ENCODE measurements at regions not wholly inside any gene's neighbourhood (a gene's known extent, or its start where the extent isn't known, plus 50 kb on each side); places are given as distances from the start of the nearest gene placed in this dataset.

GRCh38 chr16:62088731-62089410 is 52.6 kb upstream of the CDH8 start:
- H3K9ac ChIP-seq (ENCODE audit: low read length) = no peak overlapping the region

More at GRCh38 chr16:62088731-62089410, 52.6 kb upstream of the CDH8 start:
- H3K36me3 ChIP-seq (replicated peaks; ENCODE audit: insufficient read depth, low read length) = no peaks in the 10 kb centered on the region
- DNase-seq = no peak
- H4K20me1 ChIP-seq (ENCODE audit: insufficient read depth, low read length) = no peaks in the 10 kb centered on the region
- TF ChIP-seq EZH2 (optimal IDR thresholded peaks at IDR 0.05; ENCODE audit: low read depth, low read length) (no peak), EZH2phosphoT487 (IDR thresholded peaks at IDR 0.05; ENCODE audit: low read length) (no peak), CTCF (IDR thresholded peaks at IDR 0.05; ENCODE audit: low read length) (no peak)
- no peaks in the 10 kb centered on the region for H3F3A ChIP-seq (ENCODE audit: insufficient read depth, low read length)
- H3K9me3 ChIP-seq (replicated peaks; ENCODE audit: insufficient read depth, low read length) = no peaks in the 10 kb centered on the region
- H3K27me3 ChIP-seq (replicated peaks; ENCODE audit: insufficient read depth, low read length) = no peaks in the 10 kb centered on the region
- no peak overlapping the region for H3K4me3 ChIP-seq (ENCODE audit: low read length)
- no peaks in the 10 kb centered on the region for H3K9me2 ChIP-seq (replicated peaks; ENCODE audit: insufficient read depth, low read length)
- no peak overlapping the region for H3K27ac ChIP-seq (ENCODE audit: low read length)
- no peak overlapping the region for H2AFZ ChIP-seq (ENCODE audit: low read length)
- H3K4me2 ChIP-seq (ENCODE audit: low read depth, low read length) = no peak overlapping the region
- H3K79me2 ChIP-seq (ENCODE audit: low read length) = no peaks in the 10 kb centered on the region
- no peaks in the 10 kb centered on the region for H3K4me1 ChIP-seq (ENCODE audit: low read length)
